SH-SY5Y (cell line): ENCODE measurements at regions not wholly inside any gene's neighbourhood (a gene's known extent, or its start where the extent isn't known, plus 50 kb on each side); places are given as distances from the start of the nearest gene placed in this dataset.

Source experiments
- GATA2 ChIP-seq: IDR thresholded peaks from 2 replicates; pipeline ENCODE4 v1.6.1; 2011; ENCODE audit warnings: mild to moderate bottlenecking, low read depth, low read length
- GATA3 ChIP-seq: IDR thresholded peaks from 2 replicates; pipeline ENCODE4 v1.6.1; 2011; ENCODE audit warnings: low read depth, mild to moderate bottlenecking, low read length, moderate library complexity

- TF ChIP-seq GATA2 (no peak), GATA3 (no peak)
Measured at GRCh38 chr7:69260023-69260422, 338.3 kb upstream of the AUTS2 start.
